ENCODE measurements at regions not wholly inside any gene's neighbourhood (a gene's known extent, or its start where the extent isn't known, plus 50 kb on each side); places are given as distances from the start of the nearest gene placed in this dataset.

GRCh38 chr10:110445871-110446270 is 51.8 kb upstream of the DUSP5 start:
- TF ChIP-seq, protein P1, sequence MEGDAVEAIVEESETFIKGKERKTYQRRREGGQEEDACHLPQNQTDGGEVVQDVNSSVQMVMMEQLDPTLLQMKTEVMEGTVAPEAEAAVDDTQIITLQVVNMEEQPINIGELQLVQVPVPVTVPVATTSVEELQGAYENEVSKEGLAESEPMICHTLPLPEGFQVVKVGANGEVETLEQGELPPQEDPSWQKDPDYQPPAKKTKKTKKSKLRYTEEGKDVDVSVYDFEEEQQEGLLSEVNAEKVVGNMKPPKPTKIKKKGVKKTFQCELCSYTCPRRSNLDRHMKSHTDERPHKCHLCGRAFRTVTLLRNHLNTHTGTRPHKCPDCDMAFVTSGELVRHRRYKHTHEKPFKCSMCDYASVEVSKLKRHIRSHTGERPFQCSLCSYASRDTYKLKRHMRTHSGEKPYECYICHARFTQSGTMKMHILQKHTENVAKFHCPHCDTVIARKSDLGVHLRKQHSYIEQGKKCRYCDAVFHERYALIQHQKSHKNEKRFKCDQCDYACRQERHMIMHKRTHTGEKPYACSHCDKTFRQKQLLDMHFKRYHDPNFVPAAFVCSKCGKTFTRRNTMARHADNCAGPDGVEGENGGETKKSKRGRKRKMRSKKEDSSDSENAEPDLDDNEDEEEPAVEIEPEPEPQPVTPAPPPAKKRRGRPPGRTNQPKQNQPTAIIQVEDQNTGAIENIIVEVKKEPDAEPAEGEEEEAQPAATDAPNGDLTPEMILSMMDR (IDR thresholded peaks at IDR 0.05; ENCODE audit: low read length) = no peak
- no peak for TF ChIP-seq EZH2 (IDR thresholded peaks at IDR 0.05; ENCODE audit: borderline replicate concordance, low read length)

All from OCI-LY1 (cell line).